GM12878 (cell line): ENCODE measurements at regions not wholly inside any gene's neighbourhood (a gene's known extent, or its start where the extent isn't known, plus 50 kb on each side); places are given as distances from the start of the nearest gene placed in this dataset.

Source experiments
- ATAC-seq: fragments of 200-7000 bp; cut with Tn5 transposase; 3 replicates; pipeline ENCODE4 v1.9.1; 2020; ENCODE audit warnings: mild to moderate bottlenecking, moderate library complexity
- BruUV-seq: library from RNA; stranded (reverse); fragments of 400-500 nt; replicated peaks from 2 replicates; lab custom pipeline; 2021; lab: Mats Ljungman, UMichigan
- CTCF ChIA-PET: fragments of 300-600 bp; sonication (Branson Sonifier 250); formaldehyde crosslinking; extraction: SDS; loops from one replicate; lab custom pipeline; 2021; ENCODE audit warnings: inconsistent platforms; lab: Yijun Ruan, JAX
- POLR2A ChIA-PET: fragments of 350-600 bp; formaldehyde crosslinking; extraction: SDS; loops from one replicate; lab custom pipeline; 2021; ENCODE audit warnings: inconsistent platforms; lab: Charles Lee
- RAD21 ChIA-PET: fragments of 300-600 bp; sonication (Branson Sonifier 250); formaldehyde crosslinking; loops from one replicate; lab custom pipeline; 2023; ENCODE audit warnings: antibody characterized with exemption; ENCODE audit not compliant: unreplicated experiment; lab: Charles Lee
- SMC1A ChIA-PET: fragments of 300-600 bp; sonication (Branson Sonifier 250); formaldehyde crosslinking; loops from one replicate; lab custom pipeline; 2023; ENCODE audit not compliant: unreplicated experiment, uncharacterized antibody; lab: Charles Lee
- DNase-seq: peaks from one replicate; pipeline ENCODE4 v3.0.0-alpha.2; 2011; ENCODE audit warnings: low read depth, low spot score
- FAIRE-seq: peaks from 3 replicates; lab custom pipeline; 2011; peaks lifted over from hg19 to GRCh38; lab: Jason Lieb, UNC
- H2AFZ ChIP-seq: 2 replicates; pipeline ENCODE4 v1.6.0; 2011; ENCODE audit warnings: low read depth, low read length, control low read depth; ENCODE audit not compliant: control insufficient read depth
- H3K27ac ChIP-seq: 2 replicates; pipeline ENCODE4 v1.5.1; 2011; ENCODE audit warnings: control low read depth; ENCODE audit not compliant: control insufficient read depth, insufficient read depth
- H3K27me3 ChIP-seq, 2 experiments: replicated peaks in 1 of 2; 2 replicates each; pipeline versions ENCODE4 v1.6.0 to v1.6.1; 2011; ENCODE audit warnings: low read length in 1 of 2; ENCODE audit not compliant: control insufficient read depth in 2 of 2, insufficient read depth in 2 of 2
- H3K36me3 ChIP-seq, 2 experiments: 2 replicates each; pipeline ENCODE4 v1.5.1; 2011; ENCODE audit warnings: low read length in 1 of 2; ENCODE audit not compliant: control insufficient read depth in 2 of 2, insufficient read depth in 2 of 2
- H3K4me1 ChIP-seq: 2 replicates; pipeline ENCODE4 v1.6.1; 2011; ENCODE audit warnings: mild to moderate bottlenecking, low read length, moderate library complexity, mixed read lengths; ENCODE audit not compliant: control insufficient read depth, insufficient read depth
- H3K4me2 ChIP-seq: 2 replicates; pipeline ENCODE4 v1.6.0; 2011; ENCODE audit warnings: control low read depth; ENCODE audit not compliant: control insufficient read depth, insufficient read depth
- H3K4me3 ChIP-seq: fragments of 200-600 bp; sonication (generic); 2 replicates; pipeline ENCODE4 v1.5.1; 2016
- H3K79me2 ChIP-seq: 2 replicates; pipeline ENCODE4 v1.6.0; 2011; ENCODE audit warnings: low read length; ENCODE audit not compliant: control insufficient read depth, insufficient read depth
- H3K9ac ChIP-seq: 2 replicates; pipeline ENCODE4 v1.8.0; 2011; ENCODE audit warnings: low read length, control low read depth, mixed read lengths; ENCODE audit not compliant: control insufficient read depth, insufficient read depth
- H3K9me3 ChIP-seq: replicated peaks from 3 replicates; pipeline ENCODE4 v1.5.1; 2011; ENCODE audit warnings: mild to moderate bottlenecking, low read length; ENCODE audit not compliant: control insufficient read depth, insufficient read depth
- H4K20me1 ChIP-seq: 2 replicates; pipeline ENCODE4 v1.6.0; 2011; ENCODE audit not compliant: control insufficient read depth, insufficient read depth
- BRCA1 ChIP-seq: IDR thresholded peaks from 2 replicates; pipeline ENCODE4 v1.6.1; 2011; ENCODE audit warnings: low read depth, low read length, improper control_type of control experiment
- CHD1 ChIP-seq: IDR thresholded peaks from 2 replicates; pipeline ENCODE4 v1.6.1; 2012; ENCODE audit warnings: low read depth, low read length, improper control_type of control experiment
- GABPA ChIP-seq: IDR thresholded peaks from 2 replicates; pipeline ENCODE4 v1.6.1; 2014; ENCODE audit warnings: antibody characterized with exemption, low read depth, mild to moderate bottlenecking, inconsistent platforms
- SMC3 ChIP-seq: IDR thresholded peaks from 2 replicates; pipeline ENCODE4 v1.6.1; 2011; ENCODE audit warnings: low read length, improper control_type of control experiment, borderline replicate concordance
- SPI1 ChIP-seq: IDR thresholded peaks from 2 replicates; pipeline ENCODE4 v1.6.1; 2011; ENCODE audit warnings: low read depth, mild to moderate bottlenecking, low read length, moderate library complexity, borderline replicate concordance; ENCODE audit not compliant: insufficient read depth
- SRF ChIP-seq, 2 experiments: IDR thresholded peaks; 2 replicates each; pipeline ENCODE4 v1.6.1; 2011; ENCODE audit warnings: low read depth in 2 of 2, low read length in 2 of 2, mild to moderate bottlenecking in 1 of 2, moderate library complexity in 1 of 2
- YY1 ChIP-seq: IDR thresholded peaks from 2 replicates; pipeline ENCODE4 v1.6.1; 2011; ENCODE audit warnings: low read depth, mild to moderate bottlenecking, low read length
- WGBS: methylation state at CpG from one replicate; pipeline ENCODE4 v1.1.6; 2016; ENCODE audit warnings: low lambda C conversion rate; ENCODE audit not compliant: insufficient replicate concordance, insufficient coverage; ENCODE audit errors: missing lambda C conversion rate; 5-methylcytosine and 5-hydroxymethylcytosine counted together
- in situ Hi-C: fragments of 300-500 bp; cut with MboI; formaldehyde crosslinking; loops from 9 replicates; pipeline ENCODE4 v1.14.3; 2018; ENCODE audit warnings: mixed read lengths
- intact Hi-C: fragments of 100-400 bp; cut with micrococcal nuclease; formaldehyde crosslinking; loops from one replicate; pipeline ENCODE4 v1.14.2; 2022; ENCODE audit not compliant: unreplicated experiment
- TF ChIP-seq, protein P1 (sequence below): fragments of 450-650 bp; IDR thresholded peaks from 2 replicates; pipeline ENCODE4 v1.6.1; 2017; ENCODE audit warnings: mild to moderate bottlenecking, moderate library complexity
- TF ChIP-seq, protein P2 (sequence below): fragments of 450-650 bp; formaldehyde crosslinking; IDR thresholded peaks from 2 replicates; pipeline ENCODE4 v1.5.0; 2022; ENCODE audit warnings: mild to moderate bottlenecking, missing genetic modification characterization
- TF ChIP-seq, protein P3 (sequence below): fragments of 450-650 bp; IDR thresholded peaks from 2 replicates; pipeline ENCODE4 v1.6.1; 2014; ENCODE audit warnings: mild to moderate bottlenecking

DNA sequence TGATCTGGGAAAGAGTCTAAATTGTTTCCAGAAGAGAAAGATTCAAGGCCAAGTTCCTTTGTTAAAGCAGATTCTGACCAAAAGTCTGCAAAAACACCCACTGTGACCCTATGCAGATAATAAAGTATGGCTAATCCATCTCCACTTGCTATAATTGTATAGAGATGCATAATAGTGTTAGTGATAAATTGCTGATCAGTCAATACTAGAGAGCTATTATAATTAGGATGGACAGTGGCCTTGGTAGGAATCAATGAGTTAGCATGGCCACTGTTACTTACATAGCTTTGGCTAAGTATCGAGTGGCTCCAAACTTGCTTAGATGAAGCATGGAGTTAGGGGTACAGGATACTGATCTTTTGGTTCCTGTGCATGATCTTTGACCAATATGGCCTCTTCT lies 683.4 kb upstream of the MEF2C start:
- H3K79me2 ChIP-seq = no peaks in the 10 kb centered on the region
- intact Hi-C loops (no loop called here), in situ Hi-C loops (no loop called here)
- CTCF ChIA-PET = no interaction called here
- BruUV-seq = no TSS peak
- no peaks in the 10 kb centered on the region for H3K4me1 ChIP-seq
- H4K20me1 ChIP-seq = no peaks in the 10 kb centered on the region
- RAD21 ChIA-PET = no interaction called here
- POLR2A ChIA-PET = no interaction called here
- H2AFZ ChIP-seq = no peak overlapping the region
- H3K4me2 ChIP-seq = no peak overlapping the region
- no peak overlapping the region for H3K27ac ChIP-seq
- no peaks in the 10 kb centered on the region for H3K27me3 ChIP-seq
- H3K4me3 ChIP-seq = no peak overlapping the region
- 100% methylated on average over 1 of the region's 1 CpG for WGBS
- ATAC-seq (no peak), FAIRE-seq (no peak), DNase-seq (no peak)
- H3K36me3 ChIP-seq = no peaks in the 10 kb centered on the region
- no peaks in the 10 kb centered on the region for H3K9me3 ChIP-seq
- no peak for TF ChIP-seq BRCA1
- TF ChIP-seq SRF (IDR thresholded peaks at IDR 0.05; ENCODE audit: low read depth in 2 of 2, low read length in 2 of 2) = no peak
- no peak for TF ChIP-seq SPI1
- TF ChIP-seq CHD1 = no peak
- TF ChIP-seq GABPA = no peak
- no peak for TF ChIP-seq SMC3
- TF ChIP-seq, protein P1, sequence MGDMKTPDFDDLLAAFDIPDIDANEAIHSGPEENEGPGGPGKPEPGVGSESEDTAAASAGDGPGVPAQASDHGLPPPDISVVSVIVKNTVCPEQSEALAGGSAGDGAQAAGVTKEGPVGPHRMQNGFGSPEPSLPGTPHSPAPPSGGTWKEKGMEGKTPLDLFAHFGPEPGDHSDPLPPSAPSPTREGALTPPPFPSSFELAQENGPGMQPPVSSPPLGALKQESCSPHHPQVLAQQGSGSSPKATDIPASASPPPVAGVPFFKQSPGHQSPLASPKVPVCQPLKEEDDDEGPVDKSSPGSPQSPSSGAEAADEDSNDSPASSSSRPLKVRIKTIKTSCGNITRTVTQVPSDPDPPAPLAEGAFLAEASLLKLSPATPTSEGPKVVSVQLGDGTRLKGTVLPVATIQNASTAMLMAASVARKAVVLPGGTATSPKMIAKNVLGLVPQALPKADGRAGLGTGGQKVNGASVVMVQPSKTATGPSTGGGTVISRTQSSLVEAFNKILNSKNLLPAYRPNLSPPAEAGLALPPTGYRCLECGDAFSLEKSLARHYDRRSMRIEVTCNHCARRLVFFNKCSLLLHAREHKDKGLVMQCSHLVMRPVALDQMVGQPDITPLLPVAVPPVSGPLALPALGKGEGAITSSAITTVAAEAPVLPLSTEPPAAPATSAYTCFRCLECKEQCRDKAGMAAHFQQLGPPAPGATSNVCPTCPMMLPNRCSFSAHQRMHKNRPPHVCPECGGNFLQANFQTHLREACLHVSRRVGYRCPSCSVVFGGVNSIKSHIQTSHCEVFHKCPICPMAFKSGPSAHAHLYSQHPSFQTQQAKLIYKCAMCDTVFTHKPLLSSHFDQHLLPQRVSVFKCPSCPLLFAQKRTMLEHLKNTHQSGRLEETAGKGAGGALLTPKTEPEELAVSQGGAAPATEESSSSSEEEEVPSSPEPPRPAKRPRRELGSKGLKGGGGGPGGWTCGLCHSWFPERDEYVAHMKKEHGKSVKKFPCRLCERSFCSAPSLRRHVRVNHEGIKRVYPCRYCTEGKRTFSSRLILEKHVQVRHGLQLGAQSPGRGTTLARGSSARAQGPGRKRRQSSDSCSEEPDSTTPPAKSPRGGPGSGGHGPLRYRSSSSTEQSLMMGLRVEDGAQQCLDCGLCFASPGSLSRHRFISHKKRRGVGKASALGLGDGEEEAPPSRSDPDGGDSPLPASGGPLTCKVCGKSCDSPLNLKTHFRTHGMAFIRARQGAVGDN = no peak
- TF ChIP-seq, protein P2, sequence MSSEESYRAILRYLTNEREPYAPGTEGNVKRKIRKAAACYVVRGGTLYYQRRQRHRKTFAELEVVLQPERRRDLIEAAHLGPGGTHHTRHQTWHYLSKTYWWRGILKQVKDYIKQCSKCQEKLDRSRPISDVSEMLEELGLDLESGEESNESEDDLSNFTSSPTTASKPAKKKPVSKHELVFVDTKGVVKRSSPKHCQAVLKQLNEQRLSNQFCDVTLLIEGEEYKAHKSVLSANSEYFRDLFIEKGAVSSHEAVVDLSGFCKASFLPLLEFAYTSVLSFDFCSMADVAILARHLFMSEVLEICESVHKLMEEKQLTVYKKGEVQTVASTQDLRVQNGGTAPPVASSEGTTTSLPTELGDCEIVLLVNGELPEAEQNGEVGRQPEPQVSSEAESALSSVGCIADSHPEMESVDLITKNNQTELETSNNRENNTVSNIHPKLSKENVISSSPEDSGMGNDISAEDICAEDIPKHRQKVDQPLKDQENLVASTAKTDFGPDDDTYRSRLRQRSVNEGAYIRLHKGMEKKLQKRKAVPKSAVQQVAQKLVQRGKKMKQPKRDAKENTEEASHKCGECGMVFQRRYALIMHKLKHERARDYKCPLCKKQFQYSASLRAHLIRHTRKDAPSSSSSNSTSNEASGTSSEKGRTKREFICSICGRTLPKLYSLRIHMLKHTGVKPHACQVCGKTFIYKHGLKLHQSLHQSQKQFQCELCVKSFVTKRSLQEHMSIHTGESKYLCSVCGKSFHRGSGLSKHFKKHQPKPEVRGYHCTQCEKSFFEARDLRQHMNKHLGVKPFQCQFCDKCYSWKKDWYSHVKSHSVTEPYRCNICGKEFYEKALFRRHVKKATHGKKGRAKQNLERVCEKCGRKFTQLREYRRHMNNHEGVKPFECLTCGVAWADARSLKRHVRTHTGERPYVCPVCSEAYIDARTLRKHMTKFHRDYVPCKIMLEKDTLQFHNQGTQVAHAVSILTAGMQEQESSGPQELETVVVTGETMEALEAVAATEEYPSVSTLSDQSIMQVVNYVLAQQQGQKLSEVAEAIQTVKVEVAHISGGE (CRISPR knock-in tag) = no peak
- no peak for TF ChIP-seq YY1
- TF ChIP-seq, protein P3, sequence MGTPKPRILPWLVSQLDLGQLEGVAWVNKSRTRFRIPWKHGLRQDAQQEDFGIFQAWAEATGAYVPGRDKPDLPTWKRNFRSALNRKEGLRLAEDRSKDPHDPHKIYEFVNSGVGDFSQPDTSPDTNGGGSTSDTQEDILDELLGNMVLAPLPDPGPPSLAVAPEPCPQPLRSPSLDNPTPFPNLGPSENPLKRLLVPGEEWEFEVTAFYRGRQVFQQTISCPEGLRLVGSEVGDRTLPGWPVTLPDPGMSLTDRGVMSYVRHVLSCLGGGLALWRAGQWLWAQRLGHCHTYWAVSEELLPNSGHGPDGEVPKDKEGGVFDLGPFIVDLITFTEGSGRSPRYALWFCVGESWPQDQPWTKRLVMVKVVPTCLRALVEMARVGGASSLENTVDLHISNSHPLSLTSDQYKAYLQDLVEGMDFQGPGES = no peak
- SMC1A ChIA-PET = no interaction called here
- H3K9ac ChIP-seq = no peak overlapping the region
